Lower lobe of right lung (tissue), 2 donors: ENCODE measurements at regions not wholly inside any gene's neighbourhood (a gene's known extent, or its start where the extent isn't known, plus 50 kb on each side); places are given as distances from the start of the nearest gene placed in this dataset.
"Not testable (repeated sequence)": the region's sequence is repeated elsewhere in the genome, so short reads cannot be mapped to it uniquely, and the experiment has no call there.

Experiments
- ATAC-seq, 2 donors: fragments of 200-7000 bp; cut with Tn5 transposase; one replicate each; pipeline ENCODE4 v1.9.1; 2020 to 2022; ENCODE audit warnings: mild to moderate bottlenecking in 2 of 2, moderate library complexity in 2 of 2
- DNase-seq: peaks from one replicate; pipeline ENCODE4 v3.0.0-alpha.2; 2020
- H3K27ac ChIP-seq: fragments of 200-600 bp; one replicate; pipeline ENCODE4 v1.8.0; 2022
- H3K27me3 ChIP-seq: fragments of 200-600 bp; one replicate; pipeline ENCODE4 v1.8.0; 2022; ENCODE audit warnings: low read depth
- H3K36me3 ChIP-seq: fragments of 200-600 bp; one replicate; pipeline ENCODE4 v1.8.0; 2022; ENCODE audit warnings: mild to moderate bottlenecking
- H3K4me1 ChIP-seq: fragments of 200-600 bp; one replicate; pipeline ENCODE4 v1.8.0; 2022
- H3K4me3 ChIP-seq: fragments of 200-600 bp; one replicate; pipeline ENCODE4 v1.8.0; 2022; ENCODE audit warnings: mild to moderate bottlenecking
- H3K9me3 ChIP-seq: fragments of 200-600 bp; one replicate; pipeline ENCODE4 v1.8.0; 2022
- CTCF ChIP-seq: fragments of 200-600 bp; IDR thresholded peaks from one replicate; pipeline ENCODE4 v1.8.0; 2022; ENCODE audit warnings: antibody characterized with exemption, mild to moderate bottlenecking
- intact Hi-C: fragments of 100-400 bp; cut with DNase I; formaldehyde crosslinking; loops from one replicate; pipeline ENCODE4 v1.11.0; 2022
- donor health status: DM: no; HTN: yes; CAD: no; lungs with severe emphysema.

DNA sequence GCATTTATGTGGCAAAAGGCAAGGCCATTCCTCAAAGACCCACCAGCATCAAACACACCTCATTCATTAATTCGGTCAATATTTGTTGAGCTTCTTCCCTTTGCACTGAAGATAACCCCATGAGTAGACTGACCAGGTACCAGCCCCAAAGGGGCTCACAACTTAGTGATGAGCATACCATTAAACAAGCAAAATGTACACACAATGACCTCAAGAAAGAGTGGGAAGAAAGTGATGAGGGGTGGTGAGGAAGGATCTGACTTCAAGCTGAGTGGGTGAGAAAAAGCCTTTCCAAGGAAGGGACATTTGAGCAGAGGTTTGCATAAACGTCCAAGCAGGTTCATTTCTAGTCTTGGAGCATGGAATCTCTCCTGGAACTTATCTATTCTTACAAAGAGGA is 562.5 kb downstream of the TOX3 start:
- no peaks in the 10 kb centered on the region for H3K27me3 ChIP-seq
- H3K27ac ChIP-seq = no peak overlapping the region
- TF ChIP-seq CTCF = no peak
- DNase-seq (no peak), ATAC-seq (no peak)
- no peak overlapping the region for H3K4me3 ChIP-seq
- H3K4me1 ChIP-seq = no peaks in the 10 kb centered on the region
- H3K9me3 ChIP-seq = no peaks in the 10 kb centered on the region
- intact Hi-C loops = no loop called here
- no peaks in the 10 kb centered on the region for H3K36me3 ChIP-seq

DNA sequence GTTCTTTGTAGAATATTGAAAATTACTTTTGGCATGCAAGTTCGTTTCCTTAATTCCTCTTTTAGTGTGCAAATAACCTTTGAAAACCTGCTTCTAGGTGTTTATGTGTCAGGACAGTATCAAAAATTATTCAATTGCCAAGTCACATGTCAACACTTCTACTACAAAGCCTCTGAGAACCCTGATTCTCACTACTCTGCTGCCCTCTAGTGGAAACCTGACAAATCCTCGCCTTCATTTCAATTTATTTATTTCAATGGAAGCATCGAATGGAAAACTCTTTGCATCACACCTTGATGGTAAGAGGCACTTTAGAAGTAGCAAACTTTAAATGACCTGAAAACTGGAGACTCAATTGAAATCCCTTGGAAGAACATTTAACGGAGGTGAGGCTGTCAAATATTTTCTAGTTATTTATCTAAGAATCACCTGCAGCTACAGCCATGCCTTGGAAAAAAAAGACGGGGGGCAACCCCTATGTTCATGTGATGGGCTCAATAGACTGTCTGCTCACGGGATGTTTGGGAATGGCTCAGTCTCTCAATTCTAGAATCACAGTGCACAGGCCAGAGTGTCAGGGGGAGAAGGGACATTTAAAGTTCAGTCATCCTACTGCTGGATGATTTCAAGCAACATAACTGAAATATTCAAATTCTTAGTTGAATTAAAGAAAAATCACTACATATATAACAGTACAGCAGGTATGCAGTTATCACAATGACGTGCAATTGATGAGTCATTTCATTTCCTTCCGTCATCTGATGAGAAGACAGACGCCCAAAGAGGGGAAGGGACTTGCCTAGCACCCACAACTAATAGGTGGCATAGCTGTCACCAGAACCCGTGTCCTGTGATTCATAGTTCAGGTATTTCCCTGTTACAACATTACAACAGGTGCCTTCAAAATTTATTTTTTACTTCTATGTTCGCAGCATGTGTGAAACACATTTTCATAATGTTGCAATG is 563.9 kb downstream of the TOX3 start:
- Histone ChIP-seq H3K27me3 (no peaks in the 10 kb centered on the region), H3K4me1 (no peaks in the 10 kb centered on the region), H3K4me3 (no peak overlapping the region), H3K36me3 (no peaks in the 10 kb centered on the region), H3K27ac (no peak overlapping the region), H3K9me3 (no peaks in the 10 kb centered on the region)
- intact Hi-C loops = no loop called here
- DNase-seq (no peak), ATAC-seq (peak; percentile 68 to 73)
- peak; percentile 68 for TF ChIP-seq CTCF

DNA sequence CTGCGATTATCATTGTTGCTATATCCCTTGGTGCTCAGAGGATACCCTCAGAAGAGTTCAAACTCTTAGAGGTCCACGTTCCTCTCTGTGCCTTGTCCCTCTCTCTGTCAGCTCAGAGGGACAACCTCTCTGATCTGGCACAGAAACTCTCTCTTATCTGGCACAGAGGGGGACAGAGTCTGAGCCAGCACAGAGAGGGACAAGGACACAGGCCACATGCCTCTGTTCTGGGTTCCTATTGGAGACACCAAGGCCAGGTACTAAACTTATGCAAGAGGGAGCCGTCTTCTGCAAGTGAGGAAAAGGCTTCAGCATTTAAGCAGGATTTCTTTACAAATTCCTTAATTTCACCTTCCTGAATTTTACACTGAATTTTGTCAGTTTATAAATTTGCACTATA is 565.2 kb downstream of the TOX3 start:
- intact Hi-C loops = no loop called here
- no peak for ATAC-seq
- H3K27me3 ChIP-seq = no peaks in the 10 kb centered on the region

DNA sequence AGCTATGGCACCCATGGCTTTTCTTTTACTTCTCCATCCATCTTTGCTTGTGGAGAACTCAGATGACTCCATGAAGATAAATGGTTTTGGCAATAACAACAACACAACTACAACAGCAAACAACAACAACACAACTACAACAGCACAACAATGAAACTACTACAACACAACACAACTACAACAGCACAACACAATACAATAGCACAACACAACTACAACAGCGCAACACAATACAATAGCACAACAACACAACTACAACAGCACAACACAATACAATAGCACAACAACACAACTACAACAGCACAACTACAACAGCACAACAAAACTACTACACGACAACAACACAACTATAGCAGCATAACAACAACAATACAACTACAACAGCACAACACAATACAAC is 569.4 kb downstream of the TOX3 start:
- H3K27ac ChIP-seq, H3K36me3 ChIP-seq, H3K4me3 ChIP-seq, H3K4me1 ChIP-seq, H3K27me3 ChIP-seq, H3K9me3 ChIP-seq, intact Hi-C loops, ATAC-seq, DNase-seq: not testable (repeated sequence)

More for the DNA sequence above, 565.2 kb downstream of the TOX3 start:
- no peak overlapping the region for H3K27ac ChIP-seq
- no peak overlapping the region for H3K4me3 ChIP-seq
- no peaks in the 10 kb centered on the region for H3K36me3 ChIP-seq
- no peak for TF ChIP-seq CTCF
- DNase-seq = no peak
- no peaks in the 10 kb centered on the region for H3K9me3 ChIP-seq
- no peaks in the 10 kb centered on the region for H3K4me1 ChIP-seq

- no peak for TF ChIP-seq CTCF
- H3K4me3 ChIP-seq = no peak overlapping the region
- H3K4me1 ChIP-seq = no peaks in the 10 kb centered on the region
- H3K36me3 ChIP-seq = no peaks in the 10 kb centered on the region
- ATAC-seq (no peak), DNase-seq (no peak)
- no peak overlapping the region for H3K27ac ChIP-seq
- no peaks in the 10 kb centered on the region for H3K27me3 ChIP-seq
- H3K9me3 ChIP-seq = no peaks in the 10 kb centered on the region
- intact Hi-C loops = no loop called here
Observed at GRCh38 chr16:51971184-51971583, 575.8 kb downstream of the TOX3 start.

GRCh38 chr16:51968749-51969148 is 578.2 kb downstream of the TOX3 start:
- Histone ChIP-seq H3K4me3 (no peak overlapping the region), H3K27me3 (no peaks in the 10 kb centered on the region), H3K4me1 (no peaks in the 10 kb centered on the region), H3K27ac (no peak overlapping the region), H3K9me3 (no peaks in the 10 kb centered on the region), H3K36me3 (no peaks in the 10 kb centered on the region)
- ATAC-seq (no peak), DNase-seq (no peak)
- TF ChIP-seq CTCF = no peak
- intact Hi-C loops = no loop called here
